Spleen (tissue), 11 donors: ENCODE measurements at regions not wholly inside any gene's neighbourhood (a gene's known extent, or its start where the extent isn't known, plus 50 kb on each side); places are given as distances from the start of the nearest gene placed in this dataset.
"Not testable (repeated sequence)": the region's sequence is repeated elsewhere in the genome, so short reads cannot be mapped to it uniquely, and the experiment has no call there.

Experiments used
- DNase-seq: peaks from one replicate; pipeline ENCODE4 v3.0.0-alpha.2; 2020
- H3K27ac ChIP-seq, 8 donors: fragments of 200-600 bp; sonication (generic) in 7 of 8; 1 replicate in 4 of 8; 2 replicates in 4 of 8; pipeline versions ENCODE4 v1.5.0 to v1.8.0; 2016 to 2021; ENCODE audit warnings: inconsistent platforms in 4 of 8, mild to moderate bottlenecking in 4 of 8, moderate library complexity in 1 of 8
- H3K27me3 ChIP-seq, 7 donors: fragments of 200-600 bp; sonication (generic) in 6 of 7; replicated peaks in 1 of 7; 1 replicate in 4 of 7; 2 replicates in 3 of 7; pipeline versions ENCODE4 v1.5.0 to v1.8.0; 2016 to 2021; ENCODE audit warnings: inconsistent platforms in 3 of 7, mild to moderate bottlenecking in 1 of 7
- H3K36me3 ChIP-seq, 6 donors: fragments of 200-600 bp; sonication (generic) in 5 of 6; 1 replicate in 4 of 6; 2 replicates in 2 of 6; pipeline versions ENCODE4 v1.5.0 to v1.8.0; 2016 to 2021; ENCODE audit warnings: inconsistent platforms in 2 of 6
- H3K4me1 ChIP-seq, 6 donors: fragments of 200-600 bp; sonication (generic) in 5 of 6; 1 replicate in 3 of 6; 2 replicates in 3 of 6; pipeline versions ENCODE4 v1.5.0 to v1.8.0; 2016 to 2021; ENCODE audit warnings: inconsistent platforms in 3 of 6
- H3K4me3 ChIP-seq, 8 donors: fragments of 200-600 bp; sonication (generic) in 7 of 8; 1 replicate in 4 of 8; 2 replicates in 4 of 8; pipeline versions ENCODE4 v1.5.0 to v1.8.0; 2016 to 2021; ENCODE audit warnings: inconsistent platforms in 4 of 8, mild to moderate bottlenecking in 4 of 8, moderate library complexity in 2 of 8
- H3K9me3 ChIP-seq, 8 donors: fragments of 200-600 bp; sonication (generic) in 7 of 8; 1 replicate in 4 of 8; 2 replicates in 4 of 8; pipeline versions ENCODE4 v1.5.0 to v1.8.0; 2016 to 2021; ENCODE audit warnings: inconsistent platforms in 4 of 8
- CTCF ChIP-seq, 11 experiments: fragments of 200-600 bp in 7 of 11; fragments of 450-650 bp in 4 of 11; sonication (generic) in 4 of 11; IDR thresholded peaks in 8 of 11; conservative IDR thresholded peaks in 3 of 11; 1 replicate in 7 of 11; 2 replicates in 4 of 11; pipeline versions ENCODE4 v1.4.0 to v1.8.0; 2016 to 2021; ENCODE audit warnings: antibody characterized with exemption in 11 of 11, inconsistent platforms in 4 of 11, mild to moderate bottlenecking in 1 of 11
- POLR2A ChIP-seq, 3 donors: fragments of 450-650 bp; IDR thresholded peaks; one replicate each; pipeline ENCODE4 v1.5.1; 2017; ENCODE audit warnings: antibody characterized with exemption in 3 of 3, mild to moderate bottlenecking in 1 of 3
- POLR2AphosphoS5 ChIP-seq, 3 donors: sonication (generic); formaldehyde crosslinking; IDR thresholded peaks; one replicate each; pipeline ENCODE4 v1.5.1; 2017; ENCODE audit warnings: antibody characterized with exemption in 3 of 3
- WGBS, 5 donors: extraction: QIAGEN DNeasy Blood & Tissue Kit in 3 of 5; methylation state at CpG; one replicate each; pipeline versions ENCODE4 v1.1.5 to v1.1.7; 2013 to 2018; 5-methylcytosine and 5-hydroxymethylcytosine counted together
- intact Hi-C: fragments of 100-400 bp; cut with DNase I; formaldehyde crosslinking; loops from one replicate; pipeline ENCODE4 v1.15.0; 2023; ENCODE audit warnings: low total_unique reads
- donor health status: healthy with polysubstance abuse.
- donor health status: DM: no; HTN: no; CAD: no; lungs with moderate emphysema.
- donor health status: DM: no; HTN: no; CAD: no.
- donor health status: Bipolar disorder and iron deficiency.
- donor health status: healthy.
- donor health status: DM: no; HTN: no; CAD: no.
- donor health status: DM: yes; HTN: yes; CAD: no.

- Histone ChIP-seq H3K4me3 (no peak overlapping the region), H3K9me3 (no peaks in the 10 kb centered on the region), H3K27ac (no peak overlapping the region), H3K4me1 (no peaks in the 10 kb centered on the region), H3K27me3 (no peaks in the 10 kb centered on the region), H3K36me3 (no peaks in the 10 kb centered on the region)
- intact Hi-C loops, result no loop called here
- WGBS, 5 donors, result 70 to 78% (median 72%) methylated on average over 6 of the region's 6 CpGs
- DNase-seq, result no peak
- TF ChIP-seq POLR2A (IDR thresholded peaks at IDR 0.05), result no peak
- TF ChIP-seq POLR2AphosphoS5 (IDR thresholded peaks at IDR 0.05), result no peak
- TF ChIP-seq CTCF (IDR thresholded peaks at IDR 0.05 in 8 of 11, conservative IDR thresholded peaks at IDR 0.05 in 3 of 11), result no peak
These were observed 449.8 kb downstream of the SHISA9 start for GRCh38 chr16:13351181-13351580.

DNA sequence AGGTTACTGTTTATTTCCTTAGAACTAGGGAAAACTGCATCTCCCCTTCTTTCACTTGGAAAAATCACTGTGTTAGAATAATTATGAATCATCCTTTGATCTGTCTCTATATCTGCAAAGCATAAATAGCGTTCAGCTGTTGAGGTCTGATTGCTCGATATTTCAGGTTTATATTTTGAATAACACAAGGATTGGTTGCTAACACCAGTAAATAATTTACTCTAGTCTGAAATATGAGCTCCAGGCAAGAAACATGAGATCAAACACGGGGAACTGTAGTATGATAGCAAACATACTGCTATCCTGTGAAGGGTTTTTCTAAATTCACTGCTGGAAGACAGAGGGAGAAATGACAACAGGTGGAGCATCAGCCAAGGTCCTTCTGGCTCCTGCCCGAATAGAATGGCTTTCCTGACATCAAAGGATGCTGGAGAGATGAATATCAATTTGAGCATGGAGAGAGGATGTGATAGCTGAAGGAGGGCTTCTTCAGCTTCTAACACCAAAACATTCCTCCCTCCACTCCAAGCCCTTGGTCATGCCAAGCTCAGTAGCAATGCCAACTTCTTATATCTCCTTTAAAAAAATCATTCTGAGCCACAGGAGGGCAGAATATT is 450.3 kb downstream of the SHISA9 start:
- no peak overlapping the region for H3K4me3 ChIP-seq
- TF ChIP-seq POLR2A (IDR thresholded peaks at IDR 0.05), result no peak
- TF ChIP-seq POLR2AphosphoS5 (IDR thresholded peaks at IDR 0.05), result no peak
- TF ChIP-seq CTCF (IDR thresholded peaks at IDR 0.05 in 8 of 11, conservative IDR thresholded peaks at IDR 0.05 in 3 of 11), result no peak
- no peaks in the 10 kb centered on the region for H3K9me3 ChIP-seq
- 64 to 74% (median 66%) methylated on average over 4 of the region's 4 CpGs for WGBS, 5 donors
- no peaks in the 10 kb centered on the region for H3K27me3 ChIP-seq
- intact Hi-C loops, result no loop called here
- no peaks in the 10 kb centered on the region for H3K36me3 ChIP-seq
- DNase-seq, result no peak
- H3K27ac ChIP-seq, result no peak overlapping the region
- no peaks in the 10 kb centered on the region for H3K4me1 ChIP-seq

DNA sequence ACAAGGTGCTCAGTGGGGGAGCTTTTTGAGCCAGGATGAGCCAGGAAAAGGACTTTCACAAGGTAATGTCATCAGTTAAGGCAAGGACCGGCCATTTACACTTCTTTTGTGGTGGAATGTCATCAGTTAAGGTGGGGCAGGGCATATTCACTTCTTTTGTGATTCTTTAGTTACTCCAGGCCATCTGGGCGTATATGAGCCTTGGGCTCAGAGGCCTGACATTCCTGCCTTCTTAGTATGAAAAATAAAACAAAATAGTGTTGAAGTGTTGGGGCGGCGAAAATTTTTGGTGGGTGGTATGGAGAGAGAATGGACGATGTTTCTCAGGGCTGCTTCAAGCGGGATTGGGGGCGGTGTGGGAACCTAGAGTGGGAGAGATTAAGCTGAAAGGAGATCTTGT is 451.4 kb downstream of the SHISA9 start:
- 58 to 78% (median 73%) methylated on average over 6 to 7 of the region's 7 CpGs for WGBS, 5 donors
- H3K36me3 ChIP-seq, H3K4me1 ChIP-seq: not testable (repeated sequence)

DNA sequence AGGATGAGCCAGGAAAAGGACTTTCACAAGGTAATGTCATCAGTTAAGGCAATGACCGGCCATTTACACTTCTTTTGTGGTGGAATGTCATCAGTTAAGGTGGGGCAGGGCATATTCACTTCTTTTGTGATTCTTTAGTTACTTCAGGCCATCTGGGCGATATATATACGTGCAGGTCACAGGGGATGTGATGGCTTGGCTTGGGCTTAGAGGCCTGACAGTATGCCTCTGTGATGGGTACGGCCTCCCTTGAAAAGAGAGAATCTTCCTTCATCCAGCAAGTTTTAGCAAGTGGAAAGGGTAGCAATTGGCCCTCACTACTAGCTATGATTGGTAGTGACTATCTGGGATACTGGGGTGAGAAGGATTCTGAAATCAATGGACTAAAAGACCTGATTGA is 456.4 kb downstream of the SHISA9 start:
- H3K4me1 ChIP-seq, H3K27me3 ChIP-seq, intact Hi-C loops, H3K27ac ChIP-seq, H3K4me3 ChIP-seq, H3K36me3 ChIP-seq, DNase-seq: not testable (repeated sequence)
- peaks cover 0 to 33% (median 18%) of the 10 kb centered on the region in 8 donors for H3K9me3 ChIP-seq
- WGBS, 5 donors, result 75 to 88% (median 82%) methylated on average over 4 of the region's 4 CpGs

More for the DNA sequence above, 451.4 kb downstream of the SHISA9 start:
- H3K9me3 ChIP-seq, H3K27me3 ChIP-seq, DNase-seq, H3K27ac ChIP-seq, intact Hi-C loops, H3K4me3 ChIP-seq: not testable (repeated sequence)

- H3K9me3 ChIP-seq, result peaks cover 0 to 33% (median 18%) of the 10 kb centered on the region in 8 donors
- intact Hi-C loops, result no loop called here
- WGBS, 5 donors, result 65 to 95% (median 87%) methylated on average over 3 of the region's 3 CpGs
- no peaks in the 10 kb centered on the region for H3K4me1 ChIP-seq
- no peaks in the 10 kb centered on the region for H3K36me3 ChIP-seq
- TF ChIP-seq POLR2AphosphoS5 (IDR thresholded peaks at IDR 0.05), result no peak
- TF ChIP-seq CTCF (IDR thresholded peaks at IDR 0.05 in 8 of 11, conservative IDR thresholded peaks at IDR 0.05 in 3 of 11), result no peak
- no peak for TF ChIP-seq POLR2A (IDR thresholded peaks at IDR 0.05)
- DNase-seq, result no peak
- no peak overlapping the region for H3K27ac ChIP-seq
- H3K4me3 ChIP-seq, result no peak overlapping the region
- no peaks in the 10 kb centered on the region for H3K27me3 ChIP-seq
These were observed 458.4 kb downstream of the SHISA9 start for GRCh38 chr16:13359835-13360234.
